Suprapubic skin (tissue), 3 donors: ENCODE measurements at regions not wholly inside any gene's neighbourhood (a gene's known extent, or its start where the extent isn't known, plus 50 kb on each side); places are given as distances from the start of the nearest gene placed in this dataset.

ENCODE experiments used
- EP300 ChIP-seq: sonication (generic); formaldehyde crosslinking; IDR thresholded peaks from one replicate; pipeline ENCODE4 v1.6.1; 2017; ENCODE audit warnings: antibody characterized with exemption
- TF ChIP-seq, protein P1 (sequence below), 2 donors: fragments of 200-600 bp in 1 of 2; fragments of 450-650 bp in 1 of 2; sonication (generic) in 1 of 2; IDR thresholded peaks; one replicate each; pipeline ENCODE4 v1.5.1; 2016 to 2019; ENCODE audit warnings: antibody characterized with exemption in 2 of 2, mild to moderate bottlenecking in 1 of 2, moderate library complexity in 1 of 2

DNA sequence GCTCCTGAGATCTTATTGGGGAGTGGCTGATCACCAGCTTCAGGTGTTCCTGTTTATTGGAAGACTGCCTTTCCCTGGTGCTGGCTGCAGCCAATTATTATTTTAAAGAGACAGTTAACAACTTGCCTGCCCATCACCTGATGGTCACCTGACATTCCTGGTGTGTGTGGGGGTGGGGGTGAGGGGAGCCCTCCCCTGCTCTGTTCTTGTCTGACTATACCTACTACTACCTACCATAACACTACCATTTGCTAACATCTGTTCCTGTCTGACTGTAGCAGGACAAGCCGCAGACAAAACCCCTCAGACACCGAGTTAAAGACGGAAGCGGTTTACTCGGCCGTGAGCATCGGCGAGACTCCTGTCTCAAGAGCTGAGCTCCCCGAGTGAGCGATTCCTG is 54.9 kb upstream of the NBPF3 start:
- no peak for TF ChIP-seq EP300
- TF ChIP-seq, protein P1, sequence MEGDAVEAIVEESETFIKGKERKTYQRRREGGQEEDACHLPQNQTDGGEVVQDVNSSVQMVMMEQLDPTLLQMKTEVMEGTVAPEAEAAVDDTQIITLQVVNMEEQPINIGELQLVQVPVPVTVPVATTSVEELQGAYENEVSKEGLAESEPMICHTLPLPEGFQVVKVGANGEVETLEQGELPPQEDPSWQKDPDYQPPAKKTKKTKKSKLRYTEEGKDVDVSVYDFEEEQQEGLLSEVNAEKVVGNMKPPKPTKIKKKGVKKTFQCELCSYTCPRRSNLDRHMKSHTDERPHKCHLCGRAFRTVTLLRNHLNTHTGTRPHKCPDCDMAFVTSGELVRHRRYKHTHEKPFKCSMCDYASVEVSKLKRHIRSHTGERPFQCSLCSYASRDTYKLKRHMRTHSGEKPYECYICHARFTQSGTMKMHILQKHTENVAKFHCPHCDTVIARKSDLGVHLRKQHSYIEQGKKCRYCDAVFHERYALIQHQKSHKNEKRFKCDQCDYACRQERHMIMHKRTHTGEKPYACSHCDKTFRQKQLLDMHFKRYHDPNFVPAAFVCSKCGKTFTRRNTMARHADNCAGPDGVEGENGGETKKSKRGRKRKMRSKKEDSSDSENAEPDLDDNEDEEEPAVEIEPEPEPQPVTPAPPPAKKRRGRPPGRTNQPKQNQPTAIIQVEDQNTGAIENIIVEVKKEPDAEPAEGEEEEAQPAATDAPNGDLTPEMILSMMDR (IDR thresholded peaks at IDR 0.05): no peak
